ENCODE measurements at regions not wholly inside any gene's neighbourhood (a gene's known extent, or its start where the extent isn't known, plus 50 kb on each side); places are given as distances from the start of the nearest gene placed in this dataset.
A peak's percentile ranks its signal among the peaks of the same experiment; 100 is the strongest.

GRCh38 chr9:95653246-95653645 is 136.5 kb upstream of the PTCH1 start:
- no peak for DNase-seq

GRCh38 chr9:95650720-95651119 is 133.9 kb upstream of the PTCH1 start:
- DNase-seq: no peak

GRCh38 chr9:95649801-95650213 is 133.0 kb upstream of the PTCH1 start:
- DNase-seq: no peak

GRCh38 chr9:95648225-95648624 is 131.5 kb upstream of the PTCH1 start:
- no peak for DNase-seq

GRCh38 chr9:95645992-95646391 is 129.2 kb upstream of the PTCH1 start:
- DNase-seq: no peak

- DNase-seq: no peak
These were observed 128.8 kb upstream of the PTCH1 start for GRCh38 chr9:95645579-95645978.

- no peak for DNase-seq
These were observed 127.6 kb upstream of the PTCH1 start for GRCh38 chr9:95644377-95644776.

- DNase-seq: no peak
These were observed 126.8 kb upstream of the PTCH1 start for GRCh38 chr9:95643619-95644018.

GRCh38 chr9:95642189-95642588 is 125.4 kb upstream of the PTCH1 start:
- no peak for DNase-seq

- DNase-seq: no peak
These were observed 124.8 kb upstream of the PTCH1 start for GRCh38 chr9:95641586-95641985.

GRCh38 chr9:95640336-95640735 is 123.6 kb upstream of the PTCH1 start:
- DNase-seq: no peak

- no peak for DNase-seq
These were observed 119.4 kb upstream of the PTCH1 start for GRCh38 chr9:95635986-95636671.

- no peak for DNase-seq
These were observed 117.8 kb upstream of the PTCH1 start for GRCh38 chr9:95634536-95634935.

- no peak for DNase-seq
These were observed 117.3 kb upstream of the PTCH1 start for GRCh38 chr9:95634114-95634513.

- DNase-seq: no peak
These were observed 112.8 kb upstream of the PTCH1 start for GRCh38 chr9:95629585-95629984.

GRCh38 chr9:95627802-95628201 is 111.0 kb upstream of the PTCH1 start:
- no peak for DNase-seq

- DNase-seq: peak; percentile 38 to 63
These were observed 110.3 kb upstream of the PTCH1 start for GRCh38 chr9:95626885-95627558.

GRCh38 chr9:95626341-95626740 is 109.6 kb upstream of the PTCH1 start:
- no peak for DNase-seq

GRCh38 chr9:95623640-95624039 is 106.9 kb upstream of the PTCH1 start:
- DNase-seq: no peak

- no peak for DNase-seq
These were observed 104.0 kb upstream of the PTCH1 start for GRCh38 chr9:95620722-95621121.

GRCh38 chr9:95620314-95620713 is 103.5 kb upstream of the PTCH1 start:
- no peak for DNase-seq

GRCh38 chr9:95615246-95615645 is 98.5 kb upstream of the PTCH1 start:
- DNase-seq: no peak

GRCh38 chr9:95613670-95614069 is 96.9 kb upstream of the PTCH1 start:
- DNase-seq: no peak

- DNase-seq: no peak
These were observed 94.6 kb upstream of the PTCH1 start for GRCh38 chr9:95611354-95611753.
